Gastroesophageal sphincter (tissue), 4 donors: ENCODE measurements at regions not wholly inside any gene's neighbourhood (a gene's known extent, or its start where the extent isn't known, plus 50 kb on each side); places are given as distances from the start of the nearest gene placed in this dataset.

Source experiments
- ATAC-seq: fragments of 150-250 bp; one replicate; pipeline ENCODE4 v1.9.1; 2016; ENCODE audit warnings: mild to moderate bottlenecking, moderate library complexity
- H3K27ac ChIP-seq, 4 donors: fragments of 200-600 bp; sonication (generic) in 3 of 4; 1 replicate in 3 of 4; 2 replicates in 1 of 4; pipeline ENCODE4 v1.5.1; 2016 to 2019
- H3K27me3 ChIP-seq: fragments of 200-600 bp; sonication (generic); one replicate; pipeline ENCODE4 v1.5.1; 2019
- H3K36me3 ChIP-seq, 2 donors: fragments of 200-600 bp; sonication (generic); one replicate each; pipeline ENCODE4 v1.5.1; 2019; ENCODE audit warnings: control low read depth in 1 of 2
- H3K4me1 ChIP-seq, 3 donors: fragments of 200-600 bp; sonication (generic); 1 replicate in 2 of 3; 2 replicates in 1 of 3; pipeline ENCODE4 v1.5.1; 2016 to 2019; ENCODE audit warnings: control low read depth in 2 of 3
- H3K4me3 ChIP-seq, 2 donors: fragments of 200-600 bp; sonication (generic); one replicate each; pipeline ENCODE4 v1.5.1; 2019; ENCODE audit warnings: mild to moderate bottlenecking in 1 of 2, moderate library complexity in 1 of 2
- H3K9me3 ChIP-seq, 3 donors: fragments of 200-600 bp; sonication (generic); one replicate each; pipeline ENCODE4 v1.5.1; 2017 to 2019; ENCODE audit warnings: control low read depth in 2 of 3
- CTCF ChIP-seq, 4 experiments: fragments of 200-600 bp in 2 of 4; fragments of 450-650 bp in 2 of 4; sonication (generic) in 1 of 4; IDR thresholded peaks; one replicate each; pipeline ENCODE4 v1.5.1; 2017 to 2019; ENCODE audit warnings: antibody characterized with exemption in 4 of 4, mild to moderate bottlenecking in 2 of 4, moderate library complexity in 2 of 4
- EP300 ChIP-seq: sonication (generic); formaldehyde crosslinking; IDR thresholded peaks from one replicate; pipeline ENCODE4 v1.6.1; 2017; ENCODE audit warnings: antibody characterized with exemption, mild to moderate bottlenecking
- POLR2A ChIP-seq, 2 donors: fragments of 450-650 bp; IDR thresholded peaks; one replicate each; pipeline ENCODE4 v1.6.1; 2017; ENCODE audit warnings: antibody characterized with exemption in 2 of 2, mild to moderate bottlenecking in 2 of 2, moderate library complexity in 1 of 2
- POLR2AphosphoS5 ChIP-seq: sonication (generic); formaldehyde crosslinking; IDR thresholded peaks from one replicate; pipeline ENCODE4 v1.6.1; 2017; ENCODE audit warnings: antibody characterized with exemption
- WGBS, 2 donors: methylation state at CpG; one replicate each; pipeline ENCODE4 v1.1.5; 2018; ENCODE audit warnings: low coverage in 1 of 2; 5-methylcytosine and 5-hydroxymethylcytosine counted together

GRCh38 chr6:21828704-21829103 lies 235.2 kb downstream of the SOX4 start:
- WGBS, 2 donors = 68 to 85% methylated on average over 3 of the region's 4 CpGs
- Histone ChIP-seq H3K4me1 (peaks cover 0 to 40% (median 3%) of the 10 kb centered on the region in 3 donors), H3K27me3 (no peaks in the 10 kb centered on the region), H3K9me3 (no peaks in the 10 kb centered on the region), H3K27ac (peak overlapping the region; percentile 34 to 67 (median 50)), H3K36me3 (no peaks in the 10 kb centered on the region), H3K4me3 (no peak overlapping the region)
- no peak for ATAC-seq
- TF ChIP-seq POLR2A (IDR thresholded peaks at IDR 0.05) = no peak
- TF ChIP-seq CTCF (IDR thresholded peaks at IDR 0.05) = no peak
- no peak for TF ChIP-seq EP300
- no peak for TF ChIP-seq POLR2AphosphoS5

- ATAC-seq = peak; percentile 55
- H3K27ac ChIP-seq = peak overlapping the region in 3 of 4 donors; percentile 48 to 67 (median 53)
These were observed 235.6 kb downstream of the SOX4 start for GRCh38 chr6:21829126-21829525.

GRCh38 chr6:21831521-21832291 lies 238.2 kb downstream of the SOX4 start:
- Histone ChIP-seq H3K4me3 (no peak overlapping the region), H3K9me3 (no peaks in the 10 kb centered on the region), H3K4me1 (peaks cover 0 to 33% (median 3%) of the 10 kb centered on the region in 3 donors), H3K36me3 (no peaks in the 10 kb centered on the region), H3K27me3 (no peaks in the 10 kb centered on the region), H3K27ac (no peak overlapping the region)
- 73 to 80% methylated on average over 5 to 8 of the region's 8 CpGs for WGBS, 2 donors
- ATAC-seq = no peak
- no peak for TF ChIP-seq POLR2A (IDR thresholded peaks at IDR 0.05)
- no peak for TF ChIP-seq CTCF (IDR thresholded peaks at IDR 0.05)
- TF ChIP-seq POLR2AphosphoS5 = no peak
- no peak for TF ChIP-seq EP300

More at GRCh38 chr6:21829126-21829525, 235.6 kb downstream of the SOX4 start:
- Histone ChIP-seq H3K4me1 (peaks cover 0 to 40% (median 3%) of the 10 kb centered on the region in 3 donors), H3K27me3 (no peaks in the 10 kb centered on the region), H3K4me3 (no peak overlapping the region), H3K36me3 (no peaks in the 10 kb centered on the region), H3K9me3 (no peaks in the 10 kb centered on the region)
- 37 to 65% methylated on average over 2 to 3 of the region's 3 CpGs for WGBS, 2 donors
- no peak for TF ChIP-seq CTCF (IDR thresholded peaks at IDR 0.05)
- TF ChIP-seq POLR2AphosphoS5 = peak; percentile 78

- Histone ChIP-seq H3K36me3 (no peaks in the 10 kb centered on the region), H3K27ac (no peak overlapping the region), H3K27me3 (no peaks in the 10 kb centered on the region), H3K4me1 (peaks cover 0 to 9% (median 0%) of the 10 kb centered on the region in 3 donors), H3K4me3 (no peak overlapping the region), H3K9me3 (no peaks in the 10 kb centered on the region)
- WGBS, 2 donors = 68 to 75% methylated on average over 6 of the region's 7 CpGs
- no peak for TF ChIP-seq EP300
- no peak for TF ChIP-seq POLR2A (IDR thresholded peaks at IDR 0.05)
- no peak for TF ChIP-seq POLR2AphosphoS5
- TF ChIP-seq CTCF (IDR thresholded peaks at IDR 0.05) = no peak
- ATAC-seq = no peak
These were observed 242.7 kb downstream of the SOX4 start for GRCh38 chr6:21836277-21836676.

GRCh38 chr6:21836772-21837425 lies 243.3 kb downstream of the SOX4 start:
- 78 to 92% methylated on average over 4 to 6 of the region's 6 CpGs for WGBS, 2 donors
- H3K27ac ChIP-seq = no peak overlapping the region
- H3K36me3 ChIP-seq = no peaks in the 10 kb centered on the region
- no peak for ATAC-seq
- no peak for TF ChIP-seq POLR2A (IDR thresholded peaks at IDR 0.05)
- TF ChIP-seq EP300 = no peak
- TF ChIP-seq CTCF (IDR thresholded peaks at IDR 0.05) = no peak
- no peak for TF ChIP-seq POLR2AphosphoS5
- no peaks in the 10 kb centered on the region for H3K9me3 ChIP-seq
- no peak overlapping the region for H3K4me3 ChIP-seq
- no peaks in the 10 kb centered on the region for H3K27me3 ChIP-seq
- H3K4me1 ChIP-seq = peaks cover 0 to 3% (median 0%) of the 10 kb centered on the region in 3 donors
